BJ (cell line): ENCODE measurements at regions not wholly inside any gene's neighbourhood (a gene's known extent, or its start where the extent isn't known, plus 50 kb on each side); places are given as distances from the start of the nearest gene placed in this dataset.

Experiments
- CTCF ChIA-PET: fragments of 350-600 bp; formaldehyde crosslinking; extraction: SDS; loops from one replicate; lab custom pipeline; 2021; ENCODE audit warnings: antibody characterized with exemption, inconsistent platforms; lab: Yijun Ruan, JAX
- POLR2A ChIA-PET: fragments of 300-600 bp; sonication (Branson Sonifier 250); formaldehyde crosslinking; extraction: SDS; loops from one replicate; lab custom pipeline; 2021; ENCODE audit warnings: antibody characterized with exemption; lab: Charles Lee
- DNase-seq: peaks from one replicate; pipeline ENCODE4 v3.0.0-alpha.2; 2011; ENCODE audit warnings: low read depth
- H3K27me3 ChIP-seq: 2 replicates; pipeline ENCODE4 v1.6.0; 2011; ENCODE audit warnings: low read length; ENCODE audit not compliant: control insufficient read depth, insufficient read depth
- H3K36me3 ChIP-seq: 2 replicates; pipeline ENCODE4 v1.5.1; 2011; ENCODE audit warnings: low read length; ENCODE audit not compliant: control insufficient read depth, insufficient read depth
- H3K4me3 ChIP-seq: 2 replicates; pipeline ENCODE4 v1.5.1; 2011; ENCODE audit warnings: low read depth, mild to moderate bottlenecking, control low read depth, low read length
- CTCF ChIP-seq: IDR thresholded peaks from 2 replicates; pipeline ENCODE4 v1.5.1; 2011; ENCODE audit warnings: low read depth, mild to moderate bottlenecking, control low read depth, inconsistent platforms, low read length, moderate library complexity; ENCODE audit not compliant: insufficient read depth

GRCh38 chr20:11721411-11721810 is 196.3 kb upstream of the BTBD3 start:
- Histone ChIP-seq H3K27me3 (no peaks in the 10 kb centered on the region), H3K36me3 (no peaks in the 10 kb centered on the region), H3K4me3 (no peak overlapping the region)
- POLR2A ChIA-PET, result no interaction called here
- DNase-seq, result no peak
- no peak for TF ChIP-seq CTCF
- CTCF ChIA-PET, result no interaction called here

GRCh38 chr20:11724097-11724496 is 193.6 kb upstream of the BTBD3 start:
- no peak for TF ChIP-seq CTCF
- Histone ChIP-seq H3K27me3 (no peaks in the 10 kb centered on the region), H3K4me3 (no peak overlapping the region), H3K36me3 (no peaks in the 10 kb centered on the region)
- DNase-seq, result no peak
- ChIA-PET POLR2A (no interaction called here), CTCF (no interaction called here)

GRCh38 chr20:11726026-11726425 is 191.7 kb upstream of the BTBD3 start:
- no peak for DNase-seq
- no peak for TF ChIP-seq CTCF
- no peaks in the 10 kb centered on the region for H3K36me3 ChIP-seq
- no peaks in the 10 kb centered on the region for H3K27me3 ChIP-seq
- no peak overlapping the region for H3K4me3 ChIP-seq
- POLR2A ChIA-PET, result no interaction called here
- CTCF ChIA-PET, result no interaction called here

- CTCF ChIA-PET, result no interaction called here
- no peak overlapping the region for H3K4me3 ChIP-seq
- no peak for TF ChIP-seq CTCF
- no peaks in the 10 kb centered on the region for H3K36me3 ChIP-seq
- POLR2A ChIA-PET, result no interaction called here
- no peak for DNase-seq
- H3K27me3 ChIP-seq, result no peaks in the 10 kb centered on the region
These were observed 190.0 kb upstream of the BTBD3 start for GRCh38 chr20:11727708-11728107.

- H3K27me3 ChIP-seq, result no peaks in the 10 kb centered on the region
- ChIA-PET CTCF (interaction anchor here (1.3 kb wide), 1 partner anchor 13 kb away, joined by 4 read pairs; no protein-coding TSS in a partner anchor), POLR2A (no interaction called here)
- TF ChIP-seq CTCF, result no peak
- no peak overlapping the region for H3K4me3 ChIP-seq
- no peaks in the 10 kb centered on the region for H3K36me3 ChIP-seq
- DNase-seq, result no peak
These were observed 188.8 kb upstream of the BTBD3 start for GRCh38 chr20:11728937-11729336.
